Stimulated activated CD8-positive, alpha-beta memory T cell treated with anti-CD3 and anti-CD28 coated beads, Interleukin-4, amount 100 ng/mL, for 4 hours (primary cell): ENCODE measurements at regions not wholly inside any gene's neighbourhood (a gene's known extent, or its start where the extent isn't known, plus 50 kb on each side); places are given as distances from the start of the nearest gene placed in this dataset.
"Not testable (repeated sequence)": the region's sequence is repeated elsewhere in the genome, so short reads cannot be mapped to it uniquely, and the experiment has no call there.

Experiments
- DNase-seq, 2 donors: peaks; one replicate each; pipeline ENCODE4 v3.0.0-alpha.2; 2020; ENCODE audit warnings: low read depth in 2 of 2, low spot score in 1 of 2

DNA sequence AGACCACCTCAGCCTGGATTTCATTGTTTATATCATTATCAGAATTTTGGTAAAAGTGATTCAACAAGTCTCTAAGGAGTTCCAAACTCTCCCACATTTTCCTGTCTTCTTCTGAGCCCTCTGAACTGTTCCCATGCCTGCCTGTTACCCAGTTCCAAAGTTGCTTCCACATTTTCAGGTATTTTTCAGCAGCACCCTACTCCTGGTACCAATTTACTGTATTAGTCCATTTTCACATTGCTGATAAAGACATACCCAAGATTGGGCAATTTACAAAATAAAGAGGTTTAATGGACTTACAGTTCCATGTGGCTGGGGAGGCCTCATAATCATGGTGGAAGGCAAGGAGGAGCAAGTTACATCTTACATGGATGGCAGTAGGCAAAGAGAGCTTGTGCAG lies 1087.3 kb downstream of the DIAPH3 start:
- DNase-seq = not testable (repeated sequence)

DNA sequence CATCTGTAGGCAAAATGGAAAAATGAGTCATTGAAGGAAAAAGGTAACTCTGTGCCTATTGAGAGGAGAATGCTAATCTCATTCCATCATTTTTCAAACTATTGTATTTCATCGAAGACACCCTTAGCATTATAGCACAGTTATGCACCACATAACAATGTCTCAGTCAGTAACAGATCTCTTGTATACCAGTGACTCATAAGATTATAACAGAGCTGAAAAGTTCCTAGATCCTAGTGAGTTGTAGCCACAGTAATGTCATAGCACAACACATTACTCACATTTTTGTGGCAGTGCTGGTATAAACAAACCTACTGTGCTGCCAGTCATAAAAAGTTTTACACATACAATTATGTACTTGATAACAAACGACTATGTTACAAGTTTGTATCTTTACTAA lies 1077.6 kb downstream of the DIAPH3 start:
- no peak for DNase-seq

DNA sequence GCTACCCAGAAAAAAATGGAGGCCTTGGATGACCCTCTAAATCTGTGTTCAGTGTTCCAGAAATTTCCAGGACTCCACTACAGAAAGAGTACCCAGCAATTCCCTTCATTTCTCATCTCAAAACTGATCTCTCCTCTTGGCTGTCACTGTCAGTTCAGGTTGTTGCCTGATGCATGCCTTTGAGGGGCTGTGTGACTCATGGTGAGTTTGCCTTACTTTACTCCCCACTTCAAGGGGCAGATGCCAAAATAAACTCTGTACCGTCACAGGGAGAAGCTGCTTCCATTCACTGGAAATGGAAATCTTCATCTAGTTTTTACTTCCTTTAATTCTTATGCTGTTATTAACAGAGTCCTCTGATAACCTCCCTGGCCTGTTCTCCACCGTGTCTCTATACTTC lies 1075.0 kb downstream of the DIAPH3 start:
- DNase-seq = no peak

DNA sequence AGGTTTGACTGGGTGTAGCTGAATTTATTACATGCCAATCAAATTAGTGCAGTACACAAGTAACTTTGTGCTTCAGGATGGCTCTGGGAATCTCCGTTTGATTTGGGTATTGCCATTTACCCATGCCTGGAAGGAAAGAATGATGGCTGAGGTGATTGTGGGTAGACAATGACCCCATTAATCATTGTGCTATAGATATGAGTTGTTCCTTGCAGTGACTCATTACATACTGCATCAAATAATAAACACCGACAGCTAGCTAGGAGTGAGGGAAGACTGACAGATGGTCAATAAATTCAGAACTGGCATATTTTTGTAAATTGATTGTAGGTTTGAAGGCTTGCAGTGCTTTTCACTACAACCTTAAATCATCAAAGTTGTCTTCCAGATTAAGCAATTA lies 1069.5 kb downstream of the DIAPH3 start:
- no peak for DNase-seq

DNA sequence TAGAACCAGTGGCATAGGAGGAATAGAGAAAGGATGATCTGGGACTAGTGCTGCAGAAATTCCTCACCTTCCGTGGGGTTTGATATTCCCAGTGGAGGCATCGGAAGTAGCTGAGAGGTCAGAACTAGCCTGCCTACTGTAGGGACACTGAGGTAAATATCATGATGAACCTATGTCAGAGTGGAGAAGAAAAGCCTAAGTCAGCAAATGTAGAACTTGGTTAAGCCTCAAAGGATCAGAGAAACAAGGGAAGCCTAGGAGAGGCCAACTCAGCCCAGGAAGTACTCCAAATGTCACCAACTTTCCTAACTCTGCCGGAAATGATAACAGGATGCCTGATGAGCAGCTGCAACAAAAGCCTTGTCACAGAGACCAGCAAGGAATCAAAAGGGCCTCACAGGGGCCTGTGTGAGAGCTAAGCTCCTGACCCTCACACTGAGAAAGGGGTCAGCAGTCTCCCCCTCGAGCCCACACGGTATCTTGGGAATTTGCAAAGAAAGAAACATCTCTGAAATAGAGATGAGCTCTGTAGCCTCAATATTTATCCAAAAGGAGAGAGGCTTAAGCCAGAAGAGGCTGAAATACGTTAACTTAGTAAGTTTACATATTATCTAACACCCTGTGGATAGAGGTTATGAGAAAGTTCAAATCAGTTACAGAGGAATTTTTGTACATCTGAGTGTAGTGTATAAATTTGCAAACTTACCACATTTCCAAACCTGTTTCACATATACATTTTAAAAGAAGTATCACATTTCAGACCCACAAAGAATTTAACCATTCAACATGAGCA lies 1064.3 kb downstream of the DIAPH3 start:
- no peak for DNase-seq

DNA sequence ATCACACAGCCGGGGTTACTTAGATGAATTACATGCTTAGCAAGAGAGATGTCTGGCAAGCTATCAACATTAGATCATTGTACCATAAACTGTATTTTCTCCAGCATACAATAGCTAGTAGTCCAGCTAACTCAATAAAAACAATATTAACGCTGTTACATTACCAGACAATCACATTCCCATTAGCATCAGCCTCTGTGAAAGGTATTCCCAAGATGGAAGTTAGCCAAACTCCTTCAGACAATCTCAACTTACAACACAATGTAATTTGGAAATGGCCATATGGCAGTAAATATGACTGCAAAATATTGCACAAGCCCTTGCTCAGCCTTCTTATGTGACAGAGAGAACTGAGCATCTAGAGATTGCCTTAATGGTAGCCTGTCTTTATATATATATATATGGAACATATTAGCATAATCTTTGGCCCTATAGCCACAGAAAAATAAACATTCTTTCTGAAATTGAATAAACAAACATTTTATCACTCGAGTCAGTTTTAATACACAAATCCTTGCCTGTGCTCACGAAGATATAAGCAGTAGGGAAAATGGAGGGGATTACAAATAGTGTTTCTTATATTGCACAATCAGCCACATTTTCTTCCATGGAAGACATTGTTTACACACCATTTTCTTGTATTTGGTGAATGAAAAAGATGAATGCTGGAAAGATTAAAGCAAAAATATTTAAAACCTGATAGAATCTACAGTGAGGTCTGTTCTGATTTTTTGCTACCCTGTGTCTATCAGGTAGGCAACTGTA lies 1060.5 kb downstream of the DIAPH3 start:
- no peak for DNase-seq

DNA sequence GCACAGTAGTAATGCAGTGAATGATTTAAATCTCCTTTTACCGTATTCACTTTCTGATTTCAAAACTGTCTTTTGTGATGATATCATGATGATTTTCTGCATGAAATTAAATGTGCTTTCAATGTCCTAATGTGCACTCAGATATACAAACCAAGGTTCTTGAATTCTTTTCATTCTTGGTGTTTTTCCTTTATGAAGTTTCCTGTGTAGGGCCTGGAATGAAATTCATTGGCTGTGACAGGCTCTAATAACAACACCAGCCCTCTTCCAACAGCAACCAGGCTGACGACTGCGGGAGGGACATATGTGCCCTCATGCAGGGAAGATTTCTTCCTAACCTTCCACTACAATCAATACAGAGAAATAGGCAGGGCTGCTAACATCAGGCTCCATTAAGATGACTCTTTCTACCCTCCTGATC lies 1052.0 kb downstream of the DIAPH3 start:
- DNase-seq = no peak

DNA sequence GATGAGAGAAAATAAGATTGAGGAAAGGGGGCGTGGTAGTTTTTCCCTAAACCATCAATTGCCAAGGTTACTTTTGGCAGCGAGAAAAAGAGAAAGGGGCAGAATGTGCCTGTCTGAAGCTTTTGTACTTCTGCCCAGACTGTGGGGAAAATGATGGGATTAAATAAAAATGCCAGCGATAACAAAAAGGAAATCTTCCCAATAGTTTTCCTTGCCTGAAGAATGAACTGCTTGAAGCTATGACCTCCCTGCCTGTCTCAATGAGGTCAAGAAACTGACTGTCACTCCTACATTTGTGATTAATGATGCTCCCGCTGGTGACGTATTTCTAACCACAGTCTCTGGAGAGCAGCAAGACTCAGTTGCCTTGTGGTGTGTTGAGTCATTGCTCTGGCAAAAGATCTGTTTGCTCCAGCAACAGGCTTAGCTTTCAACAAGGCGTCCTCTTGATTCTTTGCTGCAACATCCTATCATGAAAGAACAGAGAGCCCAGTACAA lies 1051.5 kb downstream of the DIAPH3 start:
- DNase-seq = no peak

DNA sequence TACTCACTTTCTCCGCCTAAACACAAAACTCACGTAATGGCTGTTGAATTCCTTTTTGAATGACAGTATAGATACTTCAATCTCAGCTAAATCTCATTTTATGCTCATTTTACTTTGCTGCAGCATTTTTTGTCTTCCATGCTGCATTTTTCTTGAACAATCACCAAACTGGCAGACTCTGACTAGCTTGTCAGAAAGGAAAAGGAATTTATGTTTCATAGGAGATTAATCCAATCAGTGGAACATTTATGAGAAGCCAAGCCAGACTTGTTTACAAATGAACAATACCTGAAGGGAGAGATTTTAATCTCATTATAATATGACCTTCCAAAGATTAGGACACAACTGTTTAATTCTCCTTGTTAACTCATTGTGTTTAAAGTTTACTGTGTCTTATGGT lies 1044.3 kb downstream of the DIAPH3 start:
- DNase-seq = no peak

DNA sequence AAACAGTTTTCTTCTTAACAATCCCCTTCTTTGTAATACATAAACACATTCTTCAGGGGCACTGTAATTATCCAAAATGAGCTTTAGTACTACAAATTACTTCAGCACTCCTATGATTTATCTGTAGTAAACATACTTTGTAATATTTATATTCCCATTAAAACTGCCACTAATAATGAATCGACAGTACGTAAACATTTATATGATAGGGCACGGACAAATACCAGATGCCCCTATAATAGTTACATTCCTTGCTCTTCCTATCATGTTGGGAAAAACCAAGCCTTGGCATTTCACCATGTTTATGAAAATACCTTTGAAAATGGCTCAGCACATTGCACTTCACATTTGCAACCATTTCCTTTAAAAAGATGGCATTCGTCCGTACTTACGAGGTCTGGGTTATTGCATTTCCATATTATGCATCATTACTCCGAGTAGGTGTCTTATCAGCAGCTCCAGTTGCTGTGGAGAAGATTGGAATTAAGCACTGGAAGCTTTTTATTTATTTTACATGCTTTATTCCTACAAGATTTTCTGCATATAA lies 1043.4 kb downstream of the DIAPH3 start:
- no peak for DNase-seq

DNA sequence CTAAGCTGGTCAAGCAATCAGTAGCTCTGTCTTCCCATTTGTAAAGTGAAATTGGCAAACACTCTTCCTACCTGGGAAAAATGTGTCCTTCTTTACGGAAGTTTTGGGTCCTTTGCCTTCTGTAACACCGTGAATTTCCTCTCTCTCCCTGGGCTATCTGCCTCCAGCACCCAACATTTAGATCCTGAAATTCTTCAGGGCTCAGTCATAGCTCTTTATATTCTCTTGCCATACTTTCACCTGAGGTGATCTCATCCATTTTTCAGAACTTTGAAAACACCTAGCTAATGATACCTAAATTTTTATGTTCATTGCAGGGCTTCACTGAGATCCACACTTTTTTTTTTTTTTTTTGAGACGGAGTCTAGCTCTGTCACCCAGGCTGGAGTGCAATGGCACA lies 1042.2 kb downstream of the DIAPH3 start:
- DNase-seq = no peak

DNA sequence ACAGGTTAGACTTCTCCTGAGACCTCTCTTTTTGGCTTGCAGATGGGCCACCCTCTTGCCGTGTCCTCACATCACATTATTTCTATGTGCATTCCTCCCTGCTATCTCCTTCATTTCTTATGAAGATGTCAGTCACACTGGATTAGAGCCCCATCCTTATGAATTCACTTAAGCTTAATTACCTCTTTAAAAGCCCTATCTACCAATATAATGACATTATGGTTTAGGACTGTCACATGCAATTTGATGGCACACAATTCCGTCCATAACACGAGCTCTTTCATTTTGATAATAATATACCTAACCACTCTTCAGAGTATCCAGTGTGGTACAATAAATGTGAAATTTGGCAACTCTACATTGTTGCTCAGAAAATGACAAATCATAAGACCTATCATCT lies 1037.3 kb downstream of the DIAPH3 start:
- DNase-seq = no peak

DNA sequence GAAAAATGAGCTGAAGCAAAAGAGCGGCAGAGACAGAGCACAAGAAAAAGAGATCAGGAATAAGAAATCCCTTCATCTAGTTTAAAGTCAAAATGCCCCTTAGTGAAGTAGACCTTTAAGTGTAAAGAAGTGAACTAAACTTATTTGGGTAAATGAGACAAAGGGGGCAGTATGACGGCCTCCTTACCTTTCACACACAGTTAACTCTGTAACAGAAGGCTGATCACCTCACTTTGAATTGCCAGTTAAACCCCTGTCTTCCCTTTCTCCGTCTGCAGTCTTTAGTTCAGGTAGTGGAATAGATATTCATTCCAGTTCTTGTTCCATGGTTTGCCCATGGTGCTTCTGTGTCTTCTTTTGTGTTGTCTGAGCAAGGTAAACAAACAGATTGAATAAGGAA lies 1029.8 kb downstream of the DIAPH3 start:
- DNase-seq = no peak

DNA sequence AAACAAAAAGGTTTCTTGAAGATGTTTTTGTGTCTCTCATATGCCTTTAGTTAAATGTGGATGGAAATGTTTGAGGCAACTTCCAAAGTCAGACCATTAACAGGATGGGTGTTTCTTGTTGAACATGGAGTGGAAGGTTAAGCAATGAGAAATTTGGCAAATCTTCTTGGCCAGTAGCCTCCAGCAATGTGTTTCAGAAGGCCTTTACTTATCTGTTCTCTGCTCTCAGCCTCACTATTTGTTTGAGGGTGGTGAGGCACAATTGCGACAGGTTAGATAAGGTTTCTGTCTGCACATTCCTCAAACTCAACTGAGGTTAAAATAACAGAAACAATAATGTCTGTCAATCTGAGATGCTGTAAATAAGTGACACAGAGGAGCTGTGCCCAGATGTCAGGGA lies 1019.0 kb downstream of the DIAPH3 start:
- DNase-seq = no peak

DNA sequence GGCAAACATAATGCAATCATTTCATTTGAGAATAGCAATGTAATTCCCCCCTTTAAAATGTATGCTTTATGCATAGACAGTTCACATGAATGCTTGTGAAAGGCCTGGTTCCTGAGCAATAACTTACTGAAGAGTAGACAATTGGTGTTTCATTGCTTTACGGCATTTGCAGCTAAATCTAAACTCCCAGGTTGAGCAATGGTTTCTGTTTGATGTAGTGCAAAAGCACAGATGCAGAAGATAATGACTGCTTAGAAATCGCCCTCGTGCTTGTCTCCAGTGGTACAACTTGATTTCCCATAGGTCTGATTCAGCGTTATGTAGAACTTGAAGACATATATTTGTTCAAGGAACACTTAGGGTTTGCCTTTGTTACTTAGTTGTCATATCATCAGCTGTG lies 1018.3 kb downstream of the DIAPH3 start:
- no peak for DNase-seq

DNA sequence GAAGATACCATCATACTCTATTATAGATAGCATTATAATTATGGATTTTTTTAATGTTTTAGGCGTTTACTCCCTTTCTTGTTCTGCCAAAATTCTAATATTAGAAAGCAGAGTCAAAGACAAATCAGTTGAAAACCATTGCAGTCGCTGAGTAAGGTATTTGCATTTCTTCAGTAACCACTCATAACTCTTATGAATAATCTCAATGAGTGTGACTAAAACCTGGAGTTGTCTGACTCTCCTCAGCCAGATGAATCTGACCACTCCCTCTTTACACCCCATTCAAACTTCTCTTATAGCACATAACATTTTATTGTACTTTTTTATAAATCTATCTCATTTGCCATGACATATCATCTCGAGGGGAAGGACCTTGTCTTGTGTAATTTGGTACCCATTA lies 1006.5 kb downstream of the DIAPH3 start:
- no peak for DNase-seq

DNA sequence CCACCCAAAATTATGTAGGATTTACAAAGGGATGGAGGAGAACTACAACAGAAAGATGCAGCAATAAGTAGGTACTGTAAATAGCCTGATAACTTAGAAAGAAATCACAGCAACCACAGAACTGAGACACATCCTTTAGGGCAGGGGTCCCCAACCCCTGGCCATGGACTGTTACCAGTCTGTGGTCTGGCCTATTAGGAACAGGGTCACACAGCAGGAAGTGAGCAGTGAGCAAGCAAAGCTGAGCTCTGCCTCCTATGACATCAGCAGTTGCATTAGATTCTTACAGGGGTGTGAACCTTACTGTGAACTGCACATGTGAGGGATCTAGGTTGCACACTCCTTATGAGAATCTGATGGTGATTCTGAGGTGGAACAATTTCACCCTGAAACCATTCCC lies 997.6 kb downstream of the DIAPH3 start:
- DNase-seq = no peak

DNA sequence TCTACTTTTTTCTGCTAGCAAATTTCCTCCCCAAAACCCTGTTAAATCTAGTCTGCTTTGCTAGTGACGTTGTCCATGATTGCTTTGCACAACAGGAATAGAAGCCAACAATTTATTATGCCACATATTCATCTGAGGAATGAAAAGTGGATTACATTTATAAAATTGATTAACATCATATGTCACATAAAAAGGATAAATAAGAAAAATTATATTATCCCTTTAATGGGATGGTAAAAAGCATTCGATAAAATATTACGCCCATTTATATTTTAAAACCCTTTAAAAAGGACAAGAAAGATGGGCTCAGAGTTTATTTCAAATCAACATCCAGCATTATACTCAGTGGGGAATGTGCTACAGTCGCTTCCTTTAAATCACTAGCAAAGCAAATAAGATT lies 991.7 kb downstream of the DIAPH3 start:
- DNase-seq = no peak

DNA sequence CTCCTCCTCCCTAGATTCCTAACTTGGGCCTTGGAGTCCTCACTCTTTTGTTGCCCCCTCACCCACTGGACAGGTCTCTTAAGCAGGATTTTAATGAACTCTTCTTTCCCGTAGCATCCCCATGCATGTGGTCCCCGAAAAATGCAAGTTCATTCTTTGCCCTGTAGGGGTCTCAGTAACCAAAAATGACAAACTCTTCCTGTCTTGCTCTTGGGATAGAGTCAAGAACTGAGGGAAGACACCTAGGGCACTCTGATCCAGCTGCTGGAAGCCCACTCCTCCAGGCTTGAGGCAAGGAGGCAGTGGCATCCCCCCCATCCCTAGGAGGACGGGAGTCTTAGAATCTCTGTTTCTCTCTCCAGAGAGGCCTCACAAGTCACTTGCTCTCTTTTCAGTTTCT lies 987.0 kb downstream of the DIAPH3 start:
- no peak for DNase-seq

DNA sequence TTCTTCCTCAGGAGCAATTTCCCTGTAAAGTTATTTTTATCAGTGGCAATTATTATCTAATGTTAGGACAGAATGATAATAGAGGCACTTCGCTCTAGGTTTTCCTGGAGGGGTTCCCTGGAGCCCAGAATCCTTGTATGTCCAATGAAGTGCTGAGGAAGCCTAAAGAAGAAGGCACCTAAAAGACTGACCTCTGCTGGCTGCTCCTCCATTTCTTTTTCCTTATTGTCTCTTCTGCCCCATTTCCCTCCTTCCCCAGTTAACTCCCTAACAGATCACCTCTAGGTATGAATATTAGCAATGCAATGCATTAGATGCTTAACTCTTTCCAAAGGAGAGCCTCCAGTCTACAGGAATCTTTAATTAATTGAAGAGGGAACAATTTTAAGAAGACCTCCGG lies 985.4 kb downstream of the DIAPH3 start:
- no peak for DNase-seq

DNA sequence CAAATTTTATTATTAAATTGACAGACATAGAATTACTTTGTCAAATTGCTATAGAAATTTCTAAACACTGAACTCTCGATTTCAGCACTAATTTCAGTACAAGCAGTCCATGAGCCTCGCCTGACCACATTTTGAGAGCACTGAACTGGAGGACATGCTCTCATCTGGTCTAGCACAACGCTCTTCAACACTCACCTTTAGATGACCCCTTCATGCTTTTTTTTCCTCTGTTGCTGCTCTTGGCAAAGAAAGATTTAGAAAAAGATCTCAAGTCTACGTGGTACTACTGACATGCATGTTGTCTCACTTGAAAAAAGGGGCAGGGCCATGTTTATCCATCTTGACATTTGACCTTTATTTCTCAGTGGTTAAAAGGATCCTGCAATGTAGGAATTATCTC lies 981.5 kb downstream of the DIAPH3 start:
- DNase-seq = no peak

DNA sequence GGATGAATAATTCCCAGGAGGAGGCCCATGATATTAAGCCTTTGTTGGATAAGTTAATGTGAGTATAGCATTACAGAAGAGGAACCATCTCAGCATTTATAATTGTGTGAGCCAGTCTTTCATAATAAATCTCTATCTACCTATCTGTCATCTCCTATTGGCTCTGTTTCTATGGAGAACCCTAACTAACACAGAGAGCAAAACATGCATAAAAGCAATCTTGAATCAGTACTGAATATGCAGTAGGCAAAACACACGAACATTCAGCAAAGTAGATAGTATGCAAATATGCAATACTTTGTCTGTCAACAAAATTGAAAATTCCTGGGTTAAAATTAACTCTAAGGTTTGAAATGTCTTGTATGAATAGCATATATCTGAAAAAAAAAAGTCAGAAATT lies 966.3 kb downstream of the DIAPH3 start:
- no peak for DNase-seq
